GM21619 (cell line): ENCODE measurements at regions not wholly inside any gene's neighbourhood (a gene's known extent, or its start where the extent isn't known, plus 50 kb on each side); places are given as distances from the start of the nearest gene placed in this dataset.

Source experiments
- ATAC-seq: cut with Tn5 transposase; IDR thresholded peaks from one replicate; pipeline ENCODE4 v1.9.1; 2021; ENCODE audit not compliant: unreplicated experiment

DNA sequence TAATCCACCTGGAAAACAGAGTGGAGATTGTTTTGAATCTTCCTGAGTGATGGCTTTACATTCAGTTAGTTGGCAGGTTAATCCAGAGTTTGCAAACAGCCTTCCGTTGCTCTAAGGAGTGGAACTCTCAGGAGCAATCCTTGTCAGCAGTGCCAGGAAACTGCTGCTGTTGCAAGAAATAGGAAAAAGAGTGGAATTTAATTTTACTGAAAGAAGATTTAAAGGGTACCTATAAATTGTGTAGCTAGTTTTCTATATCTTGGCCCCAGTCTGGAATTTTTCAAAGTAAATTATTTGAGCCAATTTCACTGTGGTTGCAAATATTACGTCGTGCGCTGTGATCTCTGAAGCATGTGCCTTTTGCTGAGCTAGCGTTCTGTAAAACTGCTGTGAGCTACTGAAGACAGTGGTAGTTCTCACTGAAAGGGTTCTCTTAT is 55.5 kb upstream of the SLC5A12 start:
- ATAC-seq: no peak

- ATAC-seq: no peak
Observed at GRCh38 chr11:26778000-26778757, 56.3 kb upstream of the SLC5A12 start.

DNA sequence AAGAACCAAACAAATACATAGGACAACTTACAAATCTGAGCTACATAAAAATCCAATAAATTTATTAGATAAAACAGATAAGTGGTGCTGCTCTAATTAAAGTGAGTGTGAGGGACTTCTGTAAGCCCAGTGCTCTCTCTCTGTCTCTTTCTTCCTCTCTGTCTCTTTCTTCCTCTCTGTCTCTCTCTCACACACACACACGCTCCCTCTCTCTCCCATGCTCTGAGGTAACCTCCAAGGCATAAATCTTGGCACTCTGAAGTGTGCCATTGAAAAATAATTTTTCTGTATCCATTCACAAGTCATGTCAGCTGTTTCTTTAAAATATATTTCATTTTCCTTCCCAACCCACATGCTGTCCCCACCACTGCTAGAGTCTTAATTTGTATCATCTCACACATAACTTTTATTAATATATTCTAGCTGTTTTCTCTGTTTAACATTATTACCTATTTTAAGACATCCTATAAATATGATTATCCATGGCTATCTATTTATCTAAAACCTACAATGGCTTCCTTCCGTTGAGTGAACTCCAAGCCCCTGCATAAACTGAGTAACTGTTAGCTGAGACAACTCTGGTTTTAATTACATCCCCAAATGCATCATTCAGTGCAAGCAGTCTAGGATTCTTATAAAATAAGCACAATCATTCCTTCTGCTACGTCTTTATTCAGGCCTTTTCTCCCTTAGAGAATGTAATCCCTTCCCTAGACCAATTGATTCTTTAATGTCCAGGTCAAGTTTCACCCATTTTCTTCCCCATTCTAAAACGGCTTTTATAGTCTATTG is 57.4 kb upstream of the SLC5A12 start:
- ATAC-seq: no peak

DNA sequence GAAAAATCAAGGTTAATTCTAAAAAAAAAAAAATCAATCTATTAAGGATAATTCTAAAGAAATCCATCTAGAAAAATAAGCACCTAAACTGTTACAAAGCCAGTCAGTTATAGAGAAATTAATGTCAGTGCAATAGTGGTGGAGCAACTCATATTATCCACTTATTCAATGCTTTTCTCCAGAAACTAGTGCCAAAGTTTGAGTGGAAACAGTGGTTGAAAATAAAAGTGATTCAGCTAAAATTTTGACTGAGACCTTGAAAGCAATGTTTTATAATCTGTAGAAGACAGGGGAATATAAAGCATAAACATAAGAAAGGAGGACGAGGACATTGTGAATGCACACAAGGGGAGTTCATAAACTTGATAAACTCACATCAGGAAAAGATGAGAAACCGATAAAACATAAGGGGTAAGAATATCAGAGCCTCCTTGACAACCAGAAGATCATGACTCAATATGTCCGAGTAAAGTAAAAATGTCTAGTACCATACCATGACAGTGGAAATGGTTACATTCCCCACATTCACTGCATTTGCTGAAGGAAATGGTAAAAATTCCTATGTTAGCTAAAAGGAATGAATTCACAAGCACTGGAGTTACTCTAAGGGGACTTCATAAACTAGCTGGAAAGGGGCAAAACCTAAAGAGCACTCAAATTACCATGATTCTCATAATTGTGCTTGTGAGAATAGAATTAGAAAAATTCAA is 58.7 kb upstream of the SLC5A12 start:
- no peak for ATAC-seq

DNA sequence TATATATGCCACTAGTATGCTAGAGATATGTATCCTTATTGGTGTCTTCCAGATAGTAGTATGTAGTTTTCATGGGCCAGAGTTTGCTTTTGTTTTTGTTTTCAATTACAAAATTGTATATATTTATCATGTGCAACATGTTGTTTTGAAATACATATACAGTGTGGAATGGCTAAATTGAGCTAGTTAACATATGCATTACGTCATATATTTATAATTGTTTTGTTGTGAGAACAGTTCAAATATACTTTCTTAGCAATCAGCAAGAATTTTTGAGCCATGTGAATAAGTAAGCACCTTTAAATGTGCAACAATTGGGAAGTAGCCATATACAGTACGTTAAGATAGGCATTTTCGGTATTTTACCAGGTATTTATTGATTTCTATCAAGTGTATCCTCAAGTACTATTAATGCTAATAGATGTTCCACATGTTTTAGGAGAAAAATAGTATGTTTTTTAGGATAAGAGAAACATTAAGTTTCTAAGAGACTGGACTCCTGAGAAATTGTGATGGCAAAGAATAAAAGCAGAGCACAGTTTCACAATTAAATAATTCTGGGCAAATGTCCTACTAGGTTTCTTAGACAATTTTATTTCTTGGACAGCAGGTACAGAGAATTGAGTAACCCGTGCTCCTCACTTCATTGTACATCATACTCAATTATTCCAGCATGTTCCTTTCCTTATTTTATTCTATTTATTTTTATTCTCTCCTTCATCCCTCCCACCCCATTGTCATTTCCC is 60.5 kb upstream of the SLC5A12 start:
- no peak for ATAC-seq

- no peak for ATAC-seq
Observed at GRCh38 chr11:26783997-26784396, 62.1 kb upstream of the SLC5A12 start.

DNA sequence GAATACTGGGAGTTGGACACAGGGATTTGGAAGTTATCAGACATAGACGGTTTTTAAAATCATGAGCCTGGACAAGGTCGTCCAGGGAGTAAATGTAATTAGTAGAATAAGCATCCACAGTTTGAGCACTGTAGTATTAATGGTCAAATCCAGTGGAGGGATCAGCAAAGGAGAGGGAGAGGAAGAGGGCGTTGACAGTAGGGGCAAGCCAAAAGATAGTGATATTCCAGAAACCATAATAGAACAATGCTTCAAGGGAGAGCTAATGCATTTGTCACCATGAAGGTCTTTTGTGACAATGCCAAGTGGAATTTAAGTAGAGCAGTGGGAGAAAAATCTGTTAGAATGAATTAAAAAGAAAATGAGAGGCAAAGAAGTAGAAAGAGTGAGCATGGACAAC is 68.9 kb upstream of the SLC5A12 start:
- ATAC-seq: no peak

GRCh38 chr11:26792941-26793340 is 71.1 kb upstream of the SLC5A12 start:
- ATAC-seq: no peak

DNA sequence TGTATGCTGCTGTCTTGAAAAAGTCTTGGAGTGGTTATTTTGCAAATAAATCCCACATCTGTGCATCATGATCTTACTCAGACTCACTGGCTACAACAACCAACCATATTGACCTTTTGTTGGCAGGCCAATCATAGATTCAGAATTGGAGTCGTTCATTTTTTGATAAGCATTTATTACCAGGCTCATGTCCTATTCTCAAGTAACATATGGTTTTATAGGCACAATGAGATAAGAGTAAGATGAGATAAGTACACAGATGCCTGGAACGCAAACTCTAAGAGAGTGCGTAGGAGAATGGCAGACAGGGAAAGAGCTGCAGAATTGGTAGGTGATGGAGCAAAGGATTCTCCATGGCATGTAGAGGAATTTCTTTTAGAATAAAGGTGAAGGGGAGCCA is 71.6 kb upstream of the SLC5A12 start:
- ATAC-seq: no peak

GRCh38 chr11:26801601-26802000 is 79.7 kb upstream of the SLC5A12 start:
- ATAC-seq: no peak

- ATAC-seq: no peak
Observed at GRCh38 chr11:26805001-26805400, 83.1 kb upstream of the SLC5A12 start.

GRCh38 chr11:26806219-26806618 is 84.4 kb upstream of the SLC5A12 start:
- ATAC-seq: no peak

DNA sequence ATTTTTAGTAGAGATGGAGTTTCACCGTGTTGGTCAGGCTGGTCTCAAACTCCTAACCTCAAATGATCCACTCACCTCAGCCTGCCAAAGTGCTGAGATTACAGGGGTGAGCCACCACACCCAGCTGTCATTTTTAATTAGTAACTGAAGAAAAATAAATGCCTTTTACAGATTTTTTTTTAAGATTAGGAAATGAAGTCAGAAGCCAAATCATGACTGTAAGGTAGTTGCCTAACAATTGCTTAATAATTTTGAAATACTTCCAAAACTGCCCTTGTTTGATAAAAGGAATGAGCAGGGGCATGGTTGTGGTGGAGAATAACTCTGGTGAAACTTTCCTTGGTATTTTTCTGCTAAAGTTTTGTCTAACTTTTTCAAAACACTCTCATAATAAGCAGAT is 98.9 kb upstream of the SLC5A12 start:
- no peak for ATAC-seq

DNA sequence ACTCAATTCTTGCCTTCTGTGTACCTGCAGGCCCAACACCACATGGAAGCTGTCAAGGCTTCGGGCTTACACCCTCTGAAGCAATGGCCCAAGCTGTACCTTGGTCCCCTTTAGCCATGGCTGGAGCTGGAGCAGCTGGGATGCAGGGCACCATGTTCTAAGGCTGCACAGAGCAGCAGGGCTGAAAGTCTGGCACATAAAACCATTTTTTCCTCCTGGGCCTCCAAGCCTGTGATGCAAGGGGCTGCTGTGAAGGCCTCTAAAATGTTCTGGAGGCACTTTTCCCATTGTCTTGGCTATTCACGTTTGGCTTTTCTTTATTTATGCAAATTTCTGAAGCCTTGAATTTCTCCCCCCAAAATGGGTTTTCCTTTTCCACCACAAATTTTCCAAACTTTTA is 102.1 kb upstream of the SLC5A12 start:
- ATAC-seq: no peak

DNA sequence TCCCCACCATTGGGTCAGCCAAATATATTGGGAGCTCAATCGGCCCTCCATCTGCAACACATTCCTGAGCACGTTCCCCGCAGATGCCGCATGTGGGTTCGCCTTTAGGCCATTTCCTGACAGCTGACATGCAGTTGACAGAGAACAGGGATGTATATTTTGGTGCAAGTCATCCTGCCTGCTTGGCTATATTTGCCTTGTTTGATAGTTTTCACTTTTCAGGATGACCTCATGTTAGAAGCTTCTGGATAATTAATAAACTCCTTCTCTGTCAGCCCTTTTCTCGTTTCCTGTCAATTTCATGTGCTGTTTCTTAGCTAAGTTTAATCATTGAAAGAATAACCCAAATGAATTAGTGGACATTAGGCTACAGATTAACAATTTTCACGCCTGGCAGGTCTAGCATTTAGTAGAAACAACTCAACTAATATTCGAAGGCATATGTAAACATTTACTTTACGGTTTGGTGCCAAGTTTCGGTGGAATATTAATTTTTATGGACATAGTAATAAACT is 105.8 kb upstream of the SLC5A12 start:
- ATAC-seq: peak; percentile 47

DNA sequence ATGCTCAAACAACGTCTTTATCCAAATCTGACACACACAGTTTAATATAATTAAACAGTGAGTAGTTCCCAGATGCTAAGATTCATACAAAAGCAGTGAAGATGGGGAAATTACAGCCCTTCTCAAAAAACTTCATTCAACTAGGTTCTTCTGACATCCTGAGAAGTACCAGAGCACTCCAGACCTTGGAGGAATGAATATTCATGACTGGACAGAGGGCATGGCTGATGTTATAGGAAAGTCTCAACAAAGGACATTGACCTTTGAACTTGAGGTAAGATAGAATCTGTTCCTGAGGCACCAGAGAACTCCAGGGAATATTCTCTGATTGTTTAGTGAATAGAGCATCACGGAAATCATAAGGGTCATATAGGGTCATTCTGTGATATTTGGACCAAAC is 106.4 kb upstream of the SLC5A12 start:
- ATAC-seq: no peak

- no peak for ATAC-seq
Observed at GRCh38 chr11:26830218-26830617, 108.4 kb upstream of the SLC5A12 start.

- ATAC-seq: no peak
Observed at GRCh38 chr11:26830757-26831156, 108.9 kb upstream of the SLC5A12 start.

GRCh38 chr11:26834601-26835000 is 112.7 kb upstream of the SLC5A12 start:
- ATAC-seq: no peak

- ATAC-seq: no peak
Observed at GRCh38 chr11:26835611-26836010, 113.8 kb upstream of the SLC5A12 start.

DNA sequence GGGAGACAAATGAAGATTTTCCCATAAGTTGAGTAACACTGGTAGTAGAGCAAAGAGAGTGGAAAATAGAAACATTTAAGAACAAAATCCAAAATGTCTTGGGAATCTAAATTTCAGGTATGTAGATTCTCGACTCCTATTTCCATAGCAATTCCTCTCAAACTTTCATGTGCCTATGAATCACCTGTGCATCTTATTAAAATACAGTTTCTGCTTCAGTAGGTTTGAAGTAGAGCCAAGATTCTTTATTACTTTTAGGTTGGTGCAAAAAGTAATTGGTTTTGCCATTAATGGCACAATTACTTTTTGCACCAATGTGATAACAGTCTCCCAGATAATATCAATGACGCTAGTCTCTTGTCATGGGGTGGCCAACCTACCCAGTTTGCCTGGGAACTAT is 115.3 kb upstream of the SLC5A12 start:
- no peak for ATAC-seq
